Anterior cingulate cortex (tissue), 58 donors: ENCODE measurements at regions not wholly inside any gene's neighbourhood (a gene's known extent, or its start where the extent isn't known, plus 50 kb on each side); places are given as distances from the start of the nearest gene placed in this dataset.
"Not testable (repeated sequence)": the region's sequence is repeated elsewhere in the genome, so short reads cannot be mapped to it uniquely, and the experiment has no call there.

Experiments used
- DNase-seq, 58 donors: peaks; one replicate each; lab custom pipeline; 2025; lab: John Stamatoyannopoulos, UW

DNA sequence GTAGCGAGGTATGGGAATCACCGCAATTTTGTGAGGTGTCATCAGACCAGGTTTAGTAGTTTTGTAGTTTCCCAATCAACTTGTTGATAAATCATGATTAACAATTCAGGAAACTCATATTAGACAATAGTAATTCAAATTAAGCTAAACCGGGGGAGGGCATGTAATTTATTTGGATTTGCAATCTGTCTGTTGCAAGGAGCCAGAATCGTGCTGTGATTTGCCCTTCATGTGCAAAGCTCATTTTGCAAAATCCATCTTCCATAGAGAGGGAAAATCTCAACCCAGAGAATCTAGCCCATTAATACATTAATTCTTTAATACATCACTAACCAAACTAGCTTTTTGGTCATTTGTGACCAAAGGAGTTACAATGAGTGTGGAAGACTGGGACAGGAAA, 164.7 kb upstream of the TRPM3 start:
- DNase-seq: no peak

DNA sequence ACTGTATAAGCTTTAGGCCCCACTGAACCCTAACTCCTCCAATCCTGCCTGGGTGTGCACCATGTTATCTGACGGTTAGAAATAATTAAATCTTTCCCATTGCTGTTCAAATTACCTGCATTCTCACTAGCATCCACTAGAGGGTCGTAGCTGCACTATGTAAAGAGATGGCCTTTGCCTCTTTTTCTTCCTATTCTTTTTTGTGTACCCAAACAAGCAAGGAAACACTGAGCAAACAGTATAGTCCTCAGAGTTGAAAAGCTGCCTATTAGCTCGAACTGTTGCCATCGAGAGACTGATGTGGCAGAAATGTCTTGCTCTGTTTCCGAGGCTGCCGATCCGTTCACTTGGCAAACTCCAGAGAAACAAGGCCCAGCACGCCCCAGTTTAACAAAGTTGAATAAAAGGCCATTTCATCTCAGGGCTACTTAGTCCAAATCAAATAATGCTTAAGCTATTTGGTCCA, 163.8 kb upstream of the TRPM3 start:
- DNase-seq: peak in 50 of 58 donors; percentile 5 to 83 (median 35)

DNA sequence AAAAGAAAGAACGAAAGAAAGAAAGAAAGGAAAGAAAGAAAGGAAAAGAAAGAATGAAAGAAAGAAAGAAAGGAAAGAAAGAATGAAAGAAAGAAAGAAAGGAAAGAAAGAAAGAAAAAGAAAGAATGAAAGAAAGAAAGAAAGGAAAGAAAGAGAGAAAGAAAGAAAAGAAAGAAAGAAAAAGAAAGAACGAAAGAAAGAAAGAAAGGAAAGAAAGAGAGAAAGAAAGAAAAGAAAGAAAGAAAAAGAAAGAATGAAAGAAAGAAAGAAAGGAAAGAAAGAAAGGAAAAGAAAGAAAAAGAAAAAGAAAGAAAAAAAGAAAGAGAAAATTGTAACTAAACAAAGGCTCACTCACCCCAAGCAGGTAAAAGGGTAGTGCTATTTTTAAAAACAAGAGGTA, 160.7 kb upstream of the TRPM3 start:
- not testable (repeated sequence) for DNase-seq

DNA sequence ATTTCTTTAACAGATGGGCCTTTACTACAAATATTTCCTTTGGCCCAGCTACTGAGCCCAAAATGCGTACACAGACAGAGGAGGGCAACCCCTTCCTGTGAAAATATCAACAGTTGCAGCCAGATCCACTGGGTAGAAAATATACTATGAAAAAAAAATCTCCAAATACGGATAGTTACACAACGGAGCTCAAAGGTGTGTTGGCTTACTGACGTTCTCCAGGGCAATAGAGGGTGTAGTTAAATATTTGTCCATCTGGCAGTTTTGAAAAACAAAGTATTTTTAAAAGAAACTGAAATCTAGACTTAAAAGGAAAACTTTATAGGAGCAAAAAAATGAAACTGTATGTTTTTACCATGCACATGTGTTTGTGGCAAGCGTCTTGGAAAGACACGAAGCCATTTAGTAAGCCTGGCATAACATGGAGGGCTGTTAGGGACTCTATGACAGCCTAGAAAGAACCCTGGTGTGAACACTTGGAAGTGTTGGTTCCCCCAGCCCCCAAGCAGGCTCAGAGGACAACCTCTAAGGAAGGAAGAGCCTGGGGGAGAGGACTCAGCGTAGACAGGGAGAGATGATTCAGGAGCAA, 157.8 kb upstream of the TRPM3 start:
- no peak for DNase-seq

DNA sequence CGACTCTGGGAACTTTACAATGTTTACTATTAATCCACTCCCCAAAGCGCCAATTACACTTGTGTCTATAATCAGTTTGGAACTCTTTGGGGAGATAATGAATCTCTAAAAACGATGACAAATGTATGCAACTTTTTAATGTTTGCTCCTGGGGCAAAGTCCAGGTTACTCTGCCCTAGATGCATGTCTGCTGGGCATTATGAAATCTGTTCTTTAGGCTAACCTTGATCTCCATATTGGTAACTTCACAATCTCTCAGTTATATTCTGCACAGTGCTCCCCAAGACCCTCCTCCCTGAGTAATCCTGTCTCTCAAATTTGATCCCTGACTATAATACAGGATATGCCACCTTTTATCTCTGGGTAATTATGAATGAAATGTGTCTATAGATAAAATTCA, 152.2 kb upstream of the TRPM3 start:
- no peak for DNase-seq

DNA sequence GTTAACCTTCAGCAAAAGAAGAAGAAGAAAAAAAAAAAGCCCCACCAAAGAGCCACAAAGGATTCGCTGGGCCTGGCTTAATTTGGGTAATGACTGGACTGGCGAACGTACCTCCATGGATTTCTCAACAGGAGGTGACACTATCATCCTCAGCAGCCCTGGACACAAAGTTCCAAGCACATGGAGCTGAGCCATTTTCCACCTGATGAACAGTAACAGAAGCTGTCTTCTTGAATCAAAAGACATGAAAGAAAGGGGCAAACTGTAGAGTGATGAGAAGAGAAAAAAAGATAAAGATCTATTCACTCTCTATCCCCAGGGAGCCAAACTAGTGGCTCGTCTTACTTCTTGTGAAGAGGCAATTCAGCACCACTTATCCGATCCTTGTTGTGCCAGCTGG, 150.2 kb upstream of the TRPM3 start:
- no peak for DNase-seq

DNA sequence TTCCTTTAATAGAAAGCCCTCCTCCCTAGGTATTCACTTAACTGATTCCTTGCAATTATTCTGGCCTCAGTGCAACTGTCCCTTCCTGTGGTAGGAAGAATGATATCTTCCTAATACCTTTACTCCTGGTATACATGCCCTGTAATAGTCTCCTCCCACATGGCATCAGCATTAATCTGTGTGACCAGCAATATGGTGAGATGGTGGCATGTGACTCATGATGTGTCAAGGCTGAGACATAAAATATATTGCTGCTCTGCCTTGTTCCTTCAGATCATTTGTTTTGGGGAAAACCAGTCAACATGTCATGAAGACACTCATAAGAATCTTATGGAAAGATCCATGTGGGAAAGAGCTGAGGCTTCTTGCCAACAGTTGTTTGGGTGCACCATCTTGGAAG, 149.1 kb upstream of the TRPM3 start:
- DNase-seq: no peak

DNA sequence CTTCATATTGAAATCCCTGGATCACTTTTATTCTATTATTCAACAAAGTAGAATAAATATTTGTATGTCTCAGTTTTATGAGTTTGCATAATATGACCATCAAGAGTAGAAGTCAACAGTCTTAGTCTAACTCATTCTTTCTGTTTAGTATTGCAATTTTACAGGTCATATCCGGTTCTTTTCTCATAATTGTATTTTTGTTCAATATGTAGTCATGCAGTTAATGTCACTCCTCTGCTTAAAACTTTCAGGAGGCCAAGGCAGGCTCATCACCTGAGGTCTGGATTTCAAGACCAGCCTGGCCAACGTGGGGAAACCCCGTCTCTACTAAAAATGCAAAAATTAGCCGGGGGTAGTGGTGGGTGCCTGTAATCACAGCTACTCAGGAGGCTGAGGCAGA, 148.4 kb upstream of the TRPM3 start:
- DNase-seq: no peak

DNA sequence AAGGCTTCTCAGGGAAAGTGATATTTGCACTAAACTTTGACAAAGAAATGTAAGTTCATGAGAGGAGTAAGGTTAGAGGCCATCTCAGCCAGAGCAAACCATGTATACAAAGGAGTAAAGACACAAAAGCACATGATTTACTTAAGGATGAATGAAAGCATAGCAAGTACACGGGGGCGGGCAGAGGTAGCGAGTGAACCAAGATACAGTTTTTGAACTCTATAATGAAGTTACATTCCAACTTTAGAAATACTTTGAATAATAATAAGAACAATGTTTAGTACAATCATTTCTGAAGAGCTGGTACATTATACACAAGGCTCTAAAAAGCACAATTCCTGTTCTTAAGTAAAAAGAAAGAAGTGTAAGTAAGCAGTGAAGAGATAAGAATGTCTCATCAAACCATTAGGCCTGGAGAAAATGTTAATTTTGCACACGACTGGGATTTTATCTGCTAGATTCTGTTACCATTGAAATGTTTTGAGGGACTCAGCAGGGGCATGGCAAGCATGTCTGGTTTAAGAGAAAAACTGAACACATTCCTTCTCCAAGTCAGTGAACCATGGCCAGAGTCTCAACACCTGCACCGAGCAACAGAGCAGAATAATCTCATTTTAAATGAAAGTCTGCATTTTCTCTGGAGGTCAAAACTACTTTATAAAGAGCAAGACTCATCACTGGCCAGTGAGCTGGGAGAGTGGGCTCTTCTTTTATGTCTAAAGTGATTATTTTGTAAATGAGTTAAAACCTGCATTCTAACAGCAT, 147.6 kb upstream of the TRPM3 start:
- DNase-seq: no peak

DNA sequence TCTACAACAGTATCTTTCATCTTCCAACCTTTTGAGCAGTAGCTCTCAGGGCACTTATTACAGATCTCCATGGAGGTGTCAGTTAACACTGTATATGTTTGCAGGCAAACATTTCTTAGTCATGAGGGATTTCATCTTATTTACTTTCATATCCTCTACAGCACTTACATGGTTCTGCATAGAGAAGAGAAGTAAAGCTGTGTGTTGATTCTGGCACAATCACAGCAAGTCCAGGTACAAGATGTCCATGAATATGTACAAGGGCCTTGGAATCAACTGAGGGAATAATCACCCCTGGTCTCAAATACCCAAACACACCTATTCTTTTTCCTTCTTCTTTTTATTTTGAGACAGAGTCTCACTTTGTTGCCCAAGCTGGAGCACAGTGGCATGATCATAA, 142.0 kb upstream of the TRPM3 start:
- no peak for DNase-seq

DNA sequence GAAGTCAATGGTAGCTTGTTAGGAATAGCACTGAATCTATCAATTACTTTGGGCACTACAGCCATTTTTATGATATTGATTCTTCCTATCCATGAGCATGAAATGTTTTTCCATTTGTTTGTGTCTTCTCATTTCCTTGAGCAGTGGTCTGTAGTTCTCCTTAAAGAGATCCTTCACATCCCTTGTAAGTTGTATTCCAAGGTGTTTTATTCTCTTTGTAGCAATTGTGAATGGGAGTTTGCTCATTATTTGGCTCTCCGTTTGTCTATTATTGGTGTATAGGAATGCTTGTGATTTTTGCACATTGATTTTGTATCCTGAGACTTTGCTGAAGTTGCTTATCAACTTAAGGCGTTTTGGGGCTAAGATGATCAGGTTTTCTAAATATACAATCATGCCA, 139.0 kb upstream of the TRPM3 start:
- not testable (repeated sequence) for DNase-seq

DNA sequence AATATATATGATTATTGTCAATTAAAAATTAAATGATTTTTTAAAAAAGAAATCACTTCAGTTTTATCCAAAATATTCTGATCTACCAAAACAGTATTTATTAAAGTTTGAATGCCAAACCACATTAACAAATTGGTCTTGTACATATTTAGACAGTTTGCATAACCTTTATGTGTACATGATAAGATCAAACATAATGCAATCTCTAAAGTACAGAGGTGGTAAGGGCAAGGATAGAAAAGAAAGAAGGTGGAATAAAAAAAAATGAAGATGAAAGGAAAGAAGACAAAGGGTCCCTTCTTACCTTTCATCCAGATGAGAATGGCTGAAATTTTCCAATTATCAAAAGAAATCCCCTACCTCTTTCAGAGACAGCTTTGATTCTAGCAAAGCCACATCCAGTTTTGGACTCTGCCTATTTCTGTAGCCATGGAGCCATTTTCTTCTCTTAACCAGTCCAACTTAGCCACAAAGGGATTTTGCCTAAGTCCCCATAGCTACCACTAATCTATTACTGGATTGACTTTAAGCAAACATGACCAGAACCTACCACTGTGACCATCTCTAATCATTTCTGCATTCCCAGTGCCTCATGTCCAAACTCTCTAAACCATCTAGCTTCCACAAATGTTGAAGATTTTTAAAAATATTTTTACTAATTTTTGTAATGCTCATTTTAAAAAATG, 133.3 kb upstream of the TRPM3 start:
- no peak for DNase-seq

DNA sequence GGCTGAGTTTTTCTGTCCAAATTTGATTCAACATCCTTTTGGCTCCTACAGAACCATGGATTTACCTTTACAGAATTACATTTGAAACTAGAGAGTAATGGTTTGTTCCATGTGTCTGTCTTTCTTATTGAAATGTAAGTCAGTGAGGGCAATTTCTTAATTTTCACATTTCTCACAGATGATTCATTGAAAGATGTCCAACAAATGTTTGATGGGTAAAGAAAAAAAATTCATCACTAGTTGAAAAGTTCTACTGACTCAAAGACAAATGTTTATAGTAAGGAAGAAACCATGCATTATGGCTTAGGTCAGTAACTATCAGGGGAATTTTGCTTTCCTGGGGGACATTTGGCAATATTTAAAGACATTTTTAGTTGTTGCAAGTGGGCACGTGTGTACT, 131.6 kb upstream of the TRPM3 start:
- DNase-seq: no peak

DNA sequence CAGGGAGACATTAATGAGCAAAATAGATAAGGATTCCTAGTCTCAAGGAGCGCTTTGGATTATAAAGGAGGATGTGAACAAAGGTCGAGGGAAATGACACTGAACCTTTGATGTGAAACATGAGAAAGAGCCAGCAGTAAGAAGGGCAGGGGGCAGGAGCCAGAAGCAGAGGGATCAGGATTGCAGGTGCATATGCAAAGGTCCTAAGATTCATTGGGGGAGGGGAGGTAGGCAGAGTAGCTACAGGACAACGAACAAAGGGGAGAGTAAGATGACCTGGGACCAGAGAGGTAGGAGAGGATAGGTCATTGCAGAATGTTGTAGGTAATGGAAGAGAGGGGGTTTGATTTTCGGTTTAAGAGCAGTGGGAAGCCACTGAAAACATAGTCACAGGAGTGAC, 129.2 kb upstream of the TRPM3 start:
- no peak for DNase-seq

DNA sequence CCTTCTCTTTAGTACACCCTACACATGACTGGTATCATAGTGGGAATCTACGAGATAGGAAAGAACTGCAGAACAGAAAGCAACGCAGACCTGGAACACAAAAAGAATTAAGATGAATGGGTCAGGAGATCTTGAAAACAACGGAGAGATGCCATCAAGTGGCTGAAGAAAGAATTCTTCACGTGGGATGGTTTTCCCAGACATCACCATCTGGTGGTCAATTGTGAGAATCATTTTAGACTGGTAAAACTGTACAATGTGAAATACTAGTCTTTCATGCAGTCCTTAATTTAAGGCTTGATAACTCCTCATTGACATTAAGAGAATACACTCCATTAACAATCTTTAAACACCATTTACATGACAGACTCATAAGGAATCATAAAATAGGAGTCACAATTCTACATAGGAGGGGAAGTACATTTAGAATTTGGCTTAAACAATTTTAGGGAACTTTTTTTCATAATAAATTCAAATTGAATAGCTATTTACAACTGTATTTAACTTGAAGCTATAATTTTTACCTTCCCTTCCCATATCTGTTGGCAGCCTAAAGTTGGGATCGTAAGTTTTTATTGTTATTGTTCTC, 128.4 kb upstream of the TRPM3 start:
- DNase-seq: peak in 16 of 58 donors; percentile 0 to 75 (median 6)

DNA sequence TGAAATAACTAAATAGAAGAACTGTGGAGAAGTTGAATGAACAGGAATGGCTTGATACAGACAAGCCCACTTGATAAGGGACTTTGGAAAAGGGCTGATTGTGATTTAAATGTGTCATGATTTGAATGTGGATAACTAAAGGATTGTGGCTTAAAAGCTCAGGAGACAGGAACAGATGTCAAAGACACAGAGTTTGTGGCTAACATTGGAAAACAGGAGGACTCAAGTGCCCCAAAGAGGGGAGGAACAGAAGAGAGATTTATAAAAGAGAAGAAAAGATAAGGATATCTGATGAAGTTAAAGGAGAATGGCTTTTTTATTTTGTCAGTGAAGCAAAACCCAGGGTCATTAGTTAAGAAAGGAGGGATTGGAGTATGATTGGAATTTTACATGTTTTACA, 124.2 kb upstream of the TRPM3 start:
- no peak for DNase-seq

DNA sequence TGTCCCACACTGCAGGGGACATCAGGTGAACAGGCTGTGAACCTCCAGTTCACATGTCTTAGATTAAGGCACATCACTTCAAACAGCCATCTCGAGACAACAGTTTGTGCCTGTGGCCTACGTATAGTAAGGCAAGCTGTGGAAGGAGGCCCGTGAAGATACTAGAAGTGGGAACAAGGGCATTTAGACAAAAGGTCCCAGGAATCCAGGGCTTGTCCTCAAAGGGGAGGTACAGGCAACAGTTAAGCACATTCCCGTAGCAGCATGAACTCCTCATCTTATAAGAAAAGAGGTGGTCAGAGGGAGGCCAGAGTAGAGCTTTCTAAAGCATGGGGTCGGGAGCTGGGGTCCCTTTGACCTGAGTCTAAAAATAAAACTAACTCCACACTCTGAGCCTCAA, 122.5 kb upstream of the TRPM3 start:
- no peak for DNase-seq

DNA sequence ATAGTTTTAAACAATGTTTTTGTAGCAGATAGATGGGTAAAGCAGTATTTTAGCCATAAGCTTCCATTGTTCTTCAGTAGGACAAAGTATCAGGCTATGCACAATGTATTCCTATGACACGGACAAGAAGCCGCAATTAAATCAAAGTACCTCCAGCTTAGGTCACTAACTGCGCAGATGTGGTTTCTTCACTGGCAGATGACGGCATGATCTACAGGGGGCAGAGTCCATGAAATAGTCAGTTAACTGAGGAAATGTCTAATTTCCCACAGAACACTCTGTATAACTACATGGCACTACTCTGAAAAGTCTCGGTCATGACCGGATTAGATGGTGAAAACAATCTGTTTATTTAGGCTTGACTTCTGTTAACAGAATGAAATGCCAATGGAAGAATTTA, 120.7 kb upstream of the TRPM3 start:
- DNase-seq: no peak

DNA sequence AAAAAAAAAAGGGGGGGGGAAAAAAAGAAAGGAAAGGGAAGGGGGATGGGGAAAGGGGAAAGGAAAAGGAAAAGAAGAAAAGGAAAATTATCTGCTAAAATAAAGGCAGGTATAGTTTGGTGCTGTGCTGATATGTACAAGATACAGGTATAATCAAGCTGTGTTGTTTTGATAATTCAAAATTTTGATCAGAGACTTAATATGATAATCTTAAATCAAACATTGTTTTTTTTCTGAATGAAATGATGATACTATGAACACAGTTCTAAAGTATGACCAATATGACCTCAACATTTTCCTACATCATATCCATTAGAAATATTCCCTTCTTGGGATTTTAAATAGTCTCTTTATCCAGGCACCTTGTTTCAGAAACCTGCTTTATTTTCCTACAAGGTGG, 115.6 kb upstream of the TRPM3 start:
- no peak for DNase-seq

DNA sequence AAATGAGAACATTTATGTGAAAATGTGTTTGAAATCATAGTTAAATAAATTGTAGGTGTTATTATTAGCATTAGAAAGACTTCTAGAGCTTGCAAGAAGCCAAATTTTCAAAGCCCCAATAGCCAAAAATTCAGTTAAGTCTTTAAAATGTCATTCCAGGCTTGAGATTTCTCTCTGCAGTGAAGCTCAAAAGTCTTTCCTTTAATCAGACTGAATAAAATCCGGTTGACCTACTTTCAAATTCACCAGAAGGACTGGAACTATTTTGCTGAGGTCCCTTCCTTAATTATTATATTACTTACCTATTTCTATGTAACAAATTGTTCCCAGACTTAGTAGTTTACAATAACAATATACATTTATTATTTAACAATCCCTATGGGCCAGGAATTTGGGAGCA, 112.2 kb upstream of the TRPM3 start:
- DNase-seq: no peak

DNA sequence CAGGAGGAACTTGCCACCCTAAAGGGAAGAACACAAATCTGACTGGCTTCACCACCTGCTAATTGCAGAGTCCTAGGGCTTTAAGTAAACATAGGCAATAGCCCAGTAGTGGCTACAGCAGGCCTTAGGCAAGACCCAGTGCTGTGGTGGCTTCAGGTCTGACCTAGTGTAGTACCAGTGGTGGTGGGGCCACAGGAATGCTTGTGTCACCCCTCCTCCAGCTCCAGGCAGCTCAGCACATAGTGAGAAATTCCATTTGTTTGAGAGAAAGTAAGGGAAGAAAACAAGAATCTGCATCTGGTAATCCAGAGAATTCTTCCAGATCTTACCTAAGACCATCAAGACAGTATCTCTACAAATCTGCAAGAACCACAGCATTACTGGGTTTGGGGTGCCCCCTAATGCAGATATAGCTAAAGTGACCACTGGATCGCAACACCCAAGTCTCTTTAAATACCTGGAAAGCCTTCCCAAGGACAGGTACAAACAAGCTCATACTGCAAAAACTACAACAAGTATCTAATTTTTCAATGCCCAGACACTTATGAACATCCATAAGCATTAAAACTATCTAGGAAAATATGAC, 102.6 kb upstream of the TRPM3 start:
- no peak for DNase-seq
